ENCODE measurements at regions not wholly inside any gene's neighbourhood (a gene's known extent, or its start where the extent isn't known, plus 50 kb on each side); places are given as distances from the start of the nearest gene placed in this dataset.
A peak's percentile ranks its signal among the peaks of the same experiment; 100 is the strongest.
"Not testable (repeated sequence)": the region's sequence is repeated elsewhere in the genome, so short reads cannot be mapped to it uniquely, and the experiment has no call there.

GRCh38 chr3:154849408-154849807, 230.7 kb upstream of the MME start:
- Histone ChIP-seq H3K4me3 (no peak overlapping the region), H3K27ac (no peak overlapping the region)

DNA sequence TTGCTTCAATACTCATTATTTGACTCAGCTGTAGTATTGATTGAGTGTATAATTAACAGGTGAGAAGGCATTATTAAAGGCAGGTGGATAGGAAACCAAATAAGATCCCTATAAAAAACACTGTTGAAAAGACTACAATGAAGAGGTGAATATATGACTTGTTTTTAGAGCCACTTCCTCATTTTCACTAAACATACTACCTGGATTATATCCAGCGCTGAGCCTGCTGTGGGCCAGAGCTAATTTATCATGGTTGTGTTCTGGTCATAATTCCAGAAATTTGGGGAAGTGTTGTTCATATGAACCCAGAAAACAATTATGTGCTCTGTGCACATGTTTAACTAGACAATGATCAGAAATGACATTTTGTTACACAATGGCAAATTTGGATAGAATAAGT, 235.3 kb upstream of the MME start:
- Histone ChIP-seq H3K4me3 (no peak overlapping the region), H3K27ac (no peak overlapping the region)

DNA sequence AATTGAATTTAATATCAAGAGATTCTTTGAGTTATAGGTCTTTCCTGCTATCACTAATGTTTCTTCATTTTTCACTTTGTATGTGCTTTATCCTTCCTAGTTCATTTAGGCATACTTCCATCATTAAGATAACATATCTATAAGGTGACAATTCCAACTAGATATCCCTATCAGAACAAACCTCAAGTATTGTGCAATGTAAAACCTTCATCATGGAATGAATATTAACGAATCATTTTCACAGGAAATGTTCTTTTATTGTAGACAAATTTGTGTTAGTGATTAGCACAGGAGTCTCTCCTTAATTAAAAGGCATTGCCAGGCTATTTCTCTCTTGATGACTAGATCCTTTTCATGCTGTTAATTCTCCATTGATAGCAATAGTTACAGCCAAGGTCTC, 236.5 kb upstream of the MME start:
- no peak overlapping the region for H3K27ac ChIP-seq

DNA sequence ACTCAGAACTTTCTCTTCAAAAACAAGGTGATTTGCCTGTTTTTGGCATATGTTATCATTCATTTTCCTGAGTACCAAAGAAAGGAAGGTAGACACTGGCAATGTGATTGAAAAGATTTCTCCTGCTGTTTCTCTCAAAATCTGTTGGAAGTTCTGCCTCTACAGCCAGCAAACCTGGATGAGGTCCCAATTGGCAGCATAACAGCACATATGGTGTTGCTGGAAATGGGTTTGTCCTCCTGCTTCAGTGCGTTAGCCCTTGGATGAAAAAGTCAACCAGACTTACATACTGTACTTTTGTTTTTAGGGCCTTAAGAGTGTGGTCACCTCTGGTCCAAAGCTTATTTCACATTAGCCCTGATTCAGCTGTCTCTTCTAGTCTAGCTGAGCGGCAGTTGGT, 237.6 kb upstream of the MME start:
- Histone ChIP-seq H3K27ac (no peak overlapping the region), H3K4me3 (no peak overlapping the region)

More for the DNA sequence above, 236.5 kb upstream of the MME start:
- no peak overlapping the region for H3K4me3 ChIP-seq

DNA sequence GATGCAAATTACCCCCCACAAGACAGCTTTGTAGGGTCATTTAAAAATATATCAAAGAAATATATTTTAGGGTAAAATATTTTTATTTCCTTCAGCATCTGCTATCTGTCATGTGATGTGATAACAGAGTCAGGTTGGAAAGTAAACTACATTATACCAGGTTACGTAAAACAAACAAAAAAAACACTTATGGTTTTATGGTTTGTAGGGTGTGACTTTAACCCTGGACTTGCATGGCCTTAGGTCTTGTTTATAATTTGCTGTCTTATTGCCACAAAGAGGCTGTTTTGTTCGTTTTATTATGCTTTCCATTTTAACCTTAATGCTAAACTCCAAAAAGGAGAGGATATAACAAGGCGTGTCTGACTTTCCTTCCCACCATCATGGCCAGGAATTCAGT, 244.5 kb upstream of the MME start:
- Histone ChIP-seq H3K4me3 (no peak overlapping the region), H3K27ac (no peak overlapping the region)

DNA sequence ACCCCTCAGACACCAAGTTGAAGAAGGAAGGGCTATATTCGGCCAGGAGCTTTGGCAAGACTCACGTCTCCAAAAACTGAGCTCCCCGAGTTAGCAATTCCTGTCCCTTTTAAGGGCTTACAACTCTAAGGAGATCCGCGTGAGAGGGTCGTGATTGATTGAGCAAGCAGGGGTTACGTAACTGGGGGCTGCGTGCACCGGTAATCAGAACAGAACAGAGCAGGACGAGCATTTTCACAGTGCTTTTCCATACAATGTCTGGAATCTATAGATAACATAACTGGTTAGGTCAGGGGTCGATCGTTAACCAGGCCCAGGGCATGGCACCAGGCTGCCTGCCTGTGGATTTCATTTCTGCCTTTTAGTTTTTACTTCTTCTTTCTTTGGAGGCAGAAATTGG, 245.3 kb upstream of the MME start:
- H3K4me3 ChIP-seq, H3K27ac ChIP-seq: not testable (repeated sequence)

DNA sequence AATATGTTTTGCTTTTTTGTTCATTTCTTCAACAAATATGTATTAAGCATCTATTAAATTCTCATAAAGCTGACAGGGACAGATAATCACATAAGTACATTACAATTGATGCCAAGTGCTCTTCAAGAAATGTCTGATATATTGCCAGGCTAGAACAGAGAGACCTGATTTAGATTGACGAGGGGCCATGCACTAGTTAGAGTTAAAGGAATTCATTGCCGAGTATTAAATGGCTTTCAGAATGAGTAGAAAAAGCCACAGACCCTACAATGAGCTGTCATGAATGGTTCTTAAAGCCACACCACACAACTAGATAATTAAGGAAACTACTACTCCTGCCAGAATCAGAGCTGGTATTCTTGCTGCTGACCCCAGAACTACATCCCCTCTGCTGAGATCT, 250.2 kb upstream of the MME start:
- Histone ChIP-seq H3K4me3 (no peak overlapping the region), H3K27ac (no peak overlapping the region)

DNA sequence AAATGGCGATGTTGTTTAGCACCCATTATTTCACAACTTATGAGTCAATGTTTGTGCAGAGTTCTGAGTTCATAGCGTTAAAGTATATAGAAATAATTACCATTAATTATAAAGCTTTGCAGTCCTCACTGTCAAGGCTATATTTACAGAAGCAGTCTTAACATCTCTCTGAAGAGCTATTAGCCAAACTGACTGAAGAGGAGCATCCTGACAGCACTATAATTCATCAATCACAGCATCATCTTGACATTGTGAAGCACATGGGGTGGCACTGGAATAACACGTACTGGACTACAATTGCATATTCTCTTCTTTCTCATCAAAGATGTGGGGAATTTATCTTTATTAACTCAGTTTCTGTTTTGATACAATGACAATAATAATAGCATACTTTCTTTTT, 260.6 kb upstream of the MME start:
- Histone ChIP-seq H3K4me3 (no peak overlapping the region), H3K27ac (no peak overlapping the region)

GRCh38 chr3:154818676-154819255, 261.4 kb upstream of the MME start:
- Histone ChIP-seq H3K4me3 (no peak overlapping the region), H3K27ac (no peak overlapping the region)

DNA sequence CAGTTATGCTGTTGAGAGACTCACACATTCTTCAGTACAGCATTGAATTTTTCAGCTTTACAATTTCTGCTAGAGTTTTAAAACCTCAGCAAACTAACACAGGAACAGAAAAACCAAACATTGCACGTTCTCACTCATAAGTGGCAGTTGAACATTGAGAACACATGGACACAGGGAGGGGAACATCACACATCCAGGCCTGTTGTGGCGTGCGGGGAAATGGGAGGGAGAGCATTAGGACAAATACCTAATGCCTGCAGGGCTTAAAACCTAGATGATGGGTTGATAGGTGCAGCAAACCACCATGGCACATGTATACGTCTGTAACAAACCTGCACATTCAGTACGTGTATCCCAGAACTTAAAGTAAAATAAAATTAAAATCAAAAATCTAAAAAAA, 270.1 kb upstream of the MME start:
- not testable (repeated sequence) for H3K27ac ChIP-seq, H3K4me3 ChIP-seq

- H3K4me3 ChIP-seq = no peak overlapping the region
These were observed 278.4 kb upstream of the MME start for GRCh38 chr3:154801729-154802128.

DNA sequence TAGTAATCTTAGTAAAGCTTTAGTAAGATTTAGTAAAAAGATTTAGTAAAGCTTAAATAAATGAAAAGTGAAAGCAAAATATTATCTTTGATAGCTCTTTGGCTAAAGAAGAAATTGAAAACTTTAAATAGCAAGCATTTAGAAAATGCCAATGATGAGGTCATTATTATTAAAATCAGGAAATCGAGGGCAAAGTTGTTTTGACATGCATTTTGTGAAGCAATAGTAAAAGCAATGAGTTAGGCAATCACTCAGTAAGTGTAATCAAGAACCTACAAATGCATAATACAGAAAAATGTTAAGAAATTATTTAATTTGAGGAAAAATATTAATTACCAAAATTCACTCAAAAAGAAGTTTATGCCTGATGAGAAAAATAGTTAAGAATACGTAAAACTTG, 280.3 kb upstream of the MME start:
- Histone ChIP-seq H3K4me3 (no peak overlapping the region), H3K27ac (no peak overlapping the region)

More at GRCh38 chr3:154801729-154802128, 278.4 kb upstream of the MME start:
- no peak overlapping the region for H3K27ac ChIP-seq

- peak overlapping the region in 2 of 21 experiments; percentile 26 to 46 for H3K27ac ChIP-seq
These were observed 284.5 kb upstream of the MME start for GRCh38 chr3:154795582-154795981.

DNA sequence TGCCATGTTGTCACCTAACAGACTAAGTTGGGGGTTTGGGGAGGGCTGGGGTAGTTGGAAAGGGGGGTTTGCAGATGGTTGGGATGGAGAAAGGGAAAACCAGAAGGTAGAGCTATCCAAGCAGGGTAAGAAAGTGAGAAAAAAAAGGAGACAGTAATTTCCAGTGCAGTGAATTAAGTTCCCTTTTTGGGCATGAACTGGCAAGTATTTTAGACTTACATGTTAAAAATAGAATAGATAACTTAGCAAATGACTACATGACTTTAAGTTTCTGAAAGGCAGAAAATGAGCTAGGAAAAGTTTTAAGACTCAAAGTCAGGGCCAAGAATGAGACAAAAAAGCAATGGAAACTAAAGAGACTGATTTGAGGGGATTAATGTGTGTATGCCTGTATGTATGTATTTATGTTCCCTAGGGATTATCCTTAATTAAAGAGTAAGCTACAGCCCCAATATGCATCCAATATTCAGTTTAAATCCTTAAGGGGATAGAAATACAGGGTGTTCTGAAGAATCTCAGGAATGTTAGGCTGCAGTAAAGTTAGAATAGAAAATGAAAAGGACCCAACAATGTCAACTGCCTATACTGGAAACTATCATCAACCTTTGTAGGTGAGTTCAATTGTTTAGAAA, 285.2 kb upstream of the MME start:
- Histone ChIP-seq H3K4me3 (no peak overlapping the region), H3K27ac (peak overlapping the region in 2 of 21 experiments; percentile 26 to 46)

More at GRCh38 chr3:154795582-154795981, 284.5 kb upstream of the MME start:
- H3K4me3 ChIP-seq = no peak overlapping the region

GRCh38 chr3:154794391-154794790, 285.7 kb upstream of the MME start:
- H3K4me3 ChIP-seq = no peak overlapping the region
- peak overlapping the region in 1 of 21 experiments; percentile 46 for H3K27ac ChIP-seq

GRCh38 chr3:154792828-154793227, 287.3 kb upstream of the MME start:
- Histone ChIP-seq H3K4me3 (no peak overlapping the region), H3K27ac (no peak overlapping the region)

- Histone ChIP-seq H3K27ac (no peak overlapping the region), H3K4me3 (no peak overlapping the region)
These were observed 288.5 kb upstream of the MME start for GRCh38 chr3:154791611-154792010.

DNA sequence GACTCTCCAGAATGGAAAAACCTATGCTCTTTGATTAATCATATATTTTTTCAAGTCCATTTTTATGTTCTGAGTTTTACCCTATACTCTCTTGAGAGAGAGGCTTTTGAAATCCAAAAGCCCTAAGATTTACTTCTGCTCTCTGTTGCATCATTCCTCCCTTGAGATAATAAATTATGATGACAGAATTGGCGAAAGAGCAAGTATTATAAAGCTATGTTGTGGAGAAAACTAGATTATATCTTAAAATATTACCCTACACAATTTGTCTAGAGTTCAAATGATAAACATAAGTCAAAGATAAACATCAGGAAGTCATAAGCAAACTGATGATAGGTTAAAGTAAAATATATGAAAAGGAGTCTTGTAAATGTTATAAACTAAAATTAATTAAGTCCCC, 293.4 kb upstream of the MME start:
- no peak overlapping the region for H3K4me3 ChIP-seq

GRCh38 chr3:154783521-154783931, 296.6 kb upstream of the MME start:
- no peak overlapping the region for H3K4me3 ChIP-seq
- peak overlapping the region in 1 of 21 experiments; percentile 5 for H3K27ac ChIP-seq

More for the DNA sequence above, 293.4 kb upstream of the MME start:
- no peak overlapping the region for H3K27ac ChIP-seq

- H3K27ac ChIP-seq = peak overlapping the region in 1 of 21 experiments; percentile 39
- no peak overlapping the region for H3K4me3 ChIP-seq
These were observed 297.1 kb upstream of the MME start for GRCh38 chr3:154783061-154783460.

DNA sequence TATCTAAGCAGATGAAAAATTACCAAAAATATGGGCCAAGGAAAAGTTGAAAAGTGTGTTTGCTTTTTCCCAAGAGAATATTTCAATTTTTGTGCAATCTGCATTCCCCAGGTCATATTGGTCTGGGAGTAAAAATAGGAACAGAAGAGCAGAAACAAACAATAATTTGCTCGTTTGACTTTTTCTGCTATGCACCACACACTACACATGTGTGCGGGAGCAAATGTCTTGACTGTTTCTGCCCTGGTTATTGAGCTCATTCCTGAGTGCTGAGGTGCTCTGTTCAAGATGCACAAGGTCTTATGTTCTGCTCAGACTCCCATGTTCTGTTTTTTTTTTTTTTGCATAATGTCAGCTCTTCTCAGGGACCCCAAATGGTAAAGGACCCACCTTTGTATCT, 298.0 kb upstream of the MME start:
- Histone ChIP-seq H3K4me3 (no peak overlapping the region), H3K27ac (peak overlapping the region in 1 of 21 experiments; percentile 39)

- H3K4me3 ChIP-seq = no peak overlapping the region
- no peak overlapping the region for H3K27ac ChIP-seq
These were observed 298.5 kb upstream of the MME start for GRCh38 chr3:154781595-154781994.
